Stomach (tissue), 8 donors: ENCODE measurements at regions not wholly inside any gene's neighbourhood (a gene's known extent, or its start where the extent isn't known, plus 50 kb on each side); places are given as distances from the start of the nearest gene placed in this dataset.

ENCODE experiments used
- DNase-seq, 2 donors: peaks; one replicate each; pipeline versions ENCODE4 v3.0.0 to v3.0.0-alpha.2; 2013 to 2019
- H3K27ac ChIP-seq, 5 donors: fragments of 200-600 bp in 4 of 5; sonication (generic) in 4 of 5; one replicate each; pipeline ENCODE4 v1.5.1; 2013 to 2019; ENCODE audit warnings: mild to moderate bottlenecking in 1 of 5, moderate library complexity in 1 of 5
- H3K27me3 ChIP-seq, 3 donors: fragments of 200-600 bp; sonication (generic); one replicate each; pipeline ENCODE4 v1.5.1; 2017 to 2019; ENCODE audit warnings: mixed run types in 1 of 3
- H3K36me3 ChIP-seq, 4 donors: fragments of 200-600 bp; sonication (generic); 1 replicate in 3 of 4; 2 replicates in 1 of 4; pipeline ENCODE4 v1.5.1; 2016 to 2019
- H3K4me1 ChIP-seq, 4 donors: fragments of 200-600 bp; sonication (generic); one replicate each; pipeline ENCODE4 v1.5.1; 2016 to 2019
- H3K4me3 ChIP-seq, 4 donors: fragments of 200-600 bp; sonication (generic) in 3 of 4; one replicate each; pipeline ENCODE4 v1.5.1; 2016 to 2019; ENCODE audit warnings: mild to moderate bottlenecking in 1 of 4
- H3K9me3 ChIP-seq, 4 donors: fragments of 200-600 bp; sonication (generic); one replicate each; pipeline ENCODE4 v1.5.1; 2016 to 2019
- CTCF ChIP-seq, 7 experiments: fragments of 450-650 bp in 4 of 7; fragments of 200-600 bp in 3 of 7; sonication (generic) in 3 of 7; IDR thresholded peaks; one replicate each; pipeline ENCODE4 v1.5.1; 2016 to 2019; ENCODE audit warnings: antibody characterized with exemption in 7 of 7, control low read depth in 2 of 7, mild to moderate bottlenecking in 1 of 7
- EP300 ChIP-seq: sonication (generic); formaldehyde crosslinking; IDR thresholded peaks from one replicate; pipeline ENCODE4 v1.6.1; 2017; ENCODE audit warnings: antibody characterized with exemption
- POLR2A ChIP-seq, 4 donors: fragments of 450-650 bp; IDR thresholded peaks; one replicate each; pipeline ENCODE4 v1.6.1; 2016; ENCODE audit warnings: antibody characterized with exemption in 4 of 4, control low read depth in 2 of 4, mild to moderate bottlenecking in 1 of 4, moderate library complexity in 1 of 4
- POLR2AphosphoS5 ChIP-seq, 3 donors: sonication (generic); formaldehyde crosslinking; IDR thresholded peaks; one replicate each; pipeline ENCODE4 v1.6.1; 2016; ENCODE audit warnings: antibody characterized with exemption in 3 of 3
- WGBS, 5 donors: extraction: QIAGEN DNeasy Blood & Tissue Kit in 3 of 5; methylation state at CpG; one replicate each; pipeline versions ENCODE4 v1.1.5 to v1.1.7; 2013 to 2018; 5-methylcytosine and 5-hydroxymethylcytosine counted together
- intact Hi-C: fragments of 100-400 bp; cut with DNase I; formaldehyde crosslinking; loops from one replicate; pipeline ENCODE4 v1.15.1; 2023; ENCODE audit warnings: low total_unique reads
- donor health status: healthy with polysubstance abuse.
- donor health status: Bipolar disorder and iron deficiency.
- donor health status: healthy.

- TF ChIP-seq POLR2A (IDR thresholded peaks at IDR 0.05) (no peak), POLR2AphosphoS5 (IDR thresholded peaks at IDR 0.05) (no peak), EP300 (no peak), CTCF (IDR thresholded peaks at IDR 0.05) (no peak)
- WGBS, 5 donors: 30 to 58% (median 41%) methylated on average over 1 of the region's 1 CpG
- H3K9me3 ChIP-seq: no peaks in the 10 kb centered on the region
- H3K4me3 ChIP-seq: no peak overlapping the region
- H3K4me1 ChIP-seq: no peaks in the 10 kb centered on the region
- no peak overlapping the region for H3K27ac ChIP-seq
- H3K27me3 ChIP-seq: no peaks in the 10 kb centered on the region
- no peak for DNase-seq
- intact Hi-C loops: no loop called here
- H3K36me3 ChIP-seq: no peaks in the 10 kb centered on the region
Observed at GRCh38 chr3:144529566-144529965, 557.9 kb downstream of the DIPK2A start.

GRCh38 chr3:144544871-144545270 is 573.2 kb downstream of the DIPK2A start:
- no peaks in the 10 kb centered on the region for H3K27me3 ChIP-seq
- H3K4me1 ChIP-seq: no peaks in the 10 kb centered on the region
- intact Hi-C loops: no loop called here
- peaks cover 0 to 7% (median 0%) of the 10 kb centered on the region in 4 donors for H3K9me3 ChIP-seq
- WGBS, 5 donors: 57 to 64% (median 59%) methylated on average over 4 of the region's 4 CpGs
- H3K27ac ChIP-seq: no peak overlapping the region
- TF ChIP-seq CTCF (IDR thresholded peaks at IDR 0.05) (no peak), EP300 (no peak), POLR2A (IDR thresholded peaks at IDR 0.05) (no peak), POLR2AphosphoS5 (IDR thresholded peaks at IDR 0.05) (no peak)
- DNase-seq: no peak
- H3K36me3 ChIP-seq: no peaks in the 10 kb centered on the region
- H3K4me3 ChIP-seq: no peak overlapping the region

GRCh38 chr3:144546539-144546938 is 574.9 kb downstream of the DIPK2A start:
- no peaks in the 10 kb centered on the region for H3K27me3 ChIP-seq
- H3K9me3 ChIP-seq: no peaks in the 10 kb centered on the region
- intact Hi-C loops: no loop called here
- TF ChIP-seq POLR2A (IDR thresholded peaks at IDR 0.05): no peak
- no peak for TF ChIP-seq POLR2AphosphoS5 (IDR thresholded peaks at IDR 0.05)
- TF ChIP-seq CTCF (IDR thresholded peaks at IDR 0.05): no peak
- no peak for TF ChIP-seq EP300
- H3K36me3 ChIP-seq: no peaks in the 10 kb centered on the region
- H3K4me1 ChIP-seq: no peaks in the 10 kb centered on the region
- H3K4me3 ChIP-seq: no peak overlapping the region
- DNase-seq: no peak
- 76 to 87% (median 80%) methylated on average over 2 of the region's 2 CpGs for whole genome bisulfite sequencing, 5 donors
- H3K27ac ChIP-seq: no peak overlapping the region

- no peaks in the 10 kb centered on the region for H3K36me3 ChIP-seq
- H3K9me3 ChIP-seq: no peaks in the 10 kb centered on the region
- H3K4me1 ChIP-seq: no peaks in the 10 kb centered on the region
- WGBS, 5 donors: 35 to 63% (median 51%) methylated on average over 4 of the region's 4 CpGs
- TF ChIP-seq CTCF (IDR thresholded peaks at IDR 0.05) (no peak), POLR2A (IDR thresholded peaks at IDR 0.05) (no peak), POLR2AphosphoS5 (IDR thresholded peaks at IDR 0.05) (no peak), EP300 (no peak)
- DNase-seq: peak in 1 of 2 donors; percentile 9
- intact Hi-C loops: no loop called here
- no peak overlapping the region for H3K4me3 ChIP-seq
- H3K27me3 ChIP-seq: no peaks in the 10 kb centered on the region
- H3K27ac ChIP-seq: no peak overlapping the region
Observed at GRCh38 chr3:144548346-144548745, 576.7 kb downstream of the DIPK2A start.
